HG02571 (cell line): ENCODE measurements at regions not wholly inside any gene's neighbourhood (a gene's known extent, or its start where the extent isn't known, plus 50 kb on each side); places are given as distances from the start of the nearest gene placed in this dataset.

Source experiments
- ATAC-seq: cut with Tn5 transposase; IDR thresholded peaks from one replicate; pipeline ENCODE4 v1.9.1; 2021; ENCODE audit warnings: mild to moderate bottlenecking, moderate library complexity; ENCODE audit not compliant: unreplicated experiment

- ATAC-seq = no peak
These were observed 306.3 kb upstream of the ANO3 start for GRCh38 chr11:26025676-26026075.

- no peak for ATAC-seq
These were observed 305.9 kb upstream of the ANO3 start for GRCh38 chr11:26026078-26026477.

DNA sequence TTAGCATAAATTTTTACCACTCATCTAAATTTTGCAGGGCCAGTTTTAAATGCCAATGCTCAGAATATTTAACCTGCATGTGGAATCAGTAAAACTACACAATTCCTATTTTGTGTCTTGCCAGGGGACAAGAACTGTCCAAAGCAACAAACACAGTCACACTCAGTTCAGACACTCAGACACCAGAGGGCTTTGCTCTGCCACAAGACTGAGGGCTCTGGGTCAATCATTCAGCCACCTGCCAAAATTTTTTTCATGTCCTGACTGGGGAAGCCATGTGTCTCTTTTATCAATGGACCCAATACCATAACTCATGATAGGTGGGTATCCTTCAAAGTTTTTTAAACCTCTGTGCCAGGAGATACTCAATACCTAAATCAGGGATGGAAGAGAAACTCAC lies 304.0 kb upstream of the ANO3 start:
- no peak for ATAC-seq

GRCh38 chr11:26028393-26028911 lies 303.5 kb upstream of the ANO3 start:
- no peak for ATAC-seq

DNA sequence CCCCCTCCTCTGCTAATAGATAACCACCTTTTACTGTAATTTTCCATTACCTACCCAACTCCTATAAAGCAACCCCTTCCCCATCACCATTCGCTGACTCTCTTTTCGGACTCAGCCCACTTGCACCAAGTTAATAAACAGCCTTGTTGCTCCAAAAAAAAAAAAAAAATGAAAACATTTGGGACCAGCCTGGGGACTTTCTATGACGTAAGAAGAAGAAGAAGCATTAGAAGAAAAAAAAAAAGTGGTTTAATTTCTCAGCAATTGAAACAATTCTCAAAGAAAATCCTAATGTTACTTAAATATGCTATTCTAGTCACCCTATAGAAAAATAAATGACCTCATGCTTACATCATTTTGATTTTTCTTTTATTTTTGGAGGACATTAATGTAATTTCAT lies 301.5 kb upstream of the ANO3 start:
- ATAC-seq = no peak

GRCh38 chr11:26032241-26032640 lies 299.7 kb upstream of the ANO3 start:
- ATAC-seq = no peak

- ATAC-seq = no peak
These were observed 296.2 kb upstream of the ANO3 start for GRCh38 chr11:26035696-26036095.

GRCh38 chr11:26037716-26038115 lies 294.2 kb upstream of the ANO3 start:
- no peak for ATAC-seq

DNA sequence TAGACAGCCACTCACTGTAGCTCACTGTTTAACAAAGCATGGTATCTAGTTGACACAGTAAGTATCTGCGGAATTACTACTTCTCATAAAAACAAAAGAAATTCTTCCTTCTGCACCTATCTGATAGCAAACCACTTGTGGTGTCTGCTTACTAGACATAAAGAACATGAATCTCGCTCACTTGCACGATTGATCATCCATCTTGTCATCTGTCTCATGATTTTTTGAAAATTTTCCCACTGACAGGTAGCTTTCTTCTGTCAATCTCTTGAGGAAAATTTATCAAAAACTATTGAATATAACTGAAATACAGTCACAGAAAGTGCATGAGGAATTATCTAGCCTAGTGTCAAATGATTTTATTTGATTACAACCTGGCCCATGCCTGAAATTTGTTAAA lies 291.6 kb upstream of the ANO3 start:
- no peak for ATAC-seq

DNA sequence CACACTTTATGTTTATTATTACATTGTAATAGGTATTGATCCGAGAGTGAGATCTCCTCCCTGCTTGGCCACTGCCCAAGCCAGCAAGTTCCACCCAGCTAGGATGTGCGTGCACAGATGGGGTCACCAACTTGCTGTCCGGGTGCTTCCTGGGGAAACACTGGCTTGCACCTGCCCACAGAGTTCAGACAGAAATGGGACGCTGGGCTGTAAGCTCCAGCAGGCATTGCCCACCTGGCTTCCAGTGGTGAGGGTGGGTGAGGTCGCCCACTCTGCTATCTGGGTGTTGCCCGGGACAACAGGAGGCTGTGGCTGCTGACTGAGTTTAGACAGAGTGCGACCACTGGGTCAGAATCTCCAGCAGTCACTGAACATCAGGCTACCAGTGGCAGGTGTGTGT lies 289.8 kb upstream of the ANO3 start:
- no peak for ATAC-seq

DNA sequence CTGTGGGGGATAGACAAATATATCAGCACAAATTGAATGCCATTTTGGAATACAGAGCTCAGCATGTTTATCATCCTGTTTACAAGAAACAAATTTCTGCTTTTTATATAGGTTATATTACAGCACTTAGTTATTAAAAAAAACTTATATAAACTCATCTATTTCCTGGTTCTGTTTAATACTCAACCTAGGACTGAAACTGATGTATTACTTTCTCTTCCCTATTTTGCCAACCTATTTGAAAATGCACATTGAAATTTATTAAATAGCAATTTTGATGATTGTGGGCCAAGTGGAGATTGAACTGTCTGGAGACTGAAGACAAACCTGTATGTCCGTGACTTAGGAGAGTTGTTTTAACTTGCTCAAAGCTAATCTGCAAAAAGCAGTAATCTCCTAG lies 288.3 kb upstream of the ANO3 start:
- ATAC-seq = no peak

- no peak for ATAC-seq
These were observed 287.5 kb upstream of the ANO3 start for GRCh38 chr11:26044389-26044788.

GRCh38 chr11:26045082-26045481 lies 286.8 kb upstream of the ANO3 start:
- ATAC-seq = no peak

- no peak for ATAC-seq
These were observed 283.7 kb upstream of the ANO3 start for GRCh38 chr11:26048271-26048670.

- no peak for ATAC-seq
These were observed 278.0 kb upstream of the ANO3 start for GRCh38 chr11:26053966-26054365.

DNA sequence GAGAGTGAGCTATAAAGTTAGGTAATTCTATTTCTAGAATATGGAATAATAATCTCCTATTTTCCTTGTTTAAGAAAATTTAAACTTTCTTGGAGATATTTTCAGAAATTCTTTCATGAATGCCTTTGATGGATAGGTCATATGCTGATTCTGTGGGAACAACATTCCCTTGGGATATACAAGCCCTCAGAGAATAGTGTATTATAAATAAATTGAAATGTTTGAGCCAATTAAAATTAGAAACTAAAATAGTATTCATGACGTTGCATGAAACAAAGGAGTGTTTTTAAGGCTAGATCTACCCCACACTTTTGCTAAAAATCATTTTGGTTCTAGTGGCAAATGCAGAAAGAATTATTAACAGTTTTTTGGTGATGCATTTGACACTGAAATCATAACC lies 269.3 kb upstream of the ANO3 start:
- ATAC-seq = no peak

- no peak for ATAC-seq
These were observed 268.0 kb upstream of the ANO3 start for GRCh38 chr11:26063915-26064314.

GRCh38 chr11:26065944-26066343 lies 266.0 kb upstream of the ANO3 start:
- no peak for ATAC-seq

GRCh38 chr11:26070714-26071380 lies 261.1 kb upstream of the ANO3 start:
- no peak for ATAC-seq

- ATAC-seq = no peak
These were observed 259.2 kb upstream of the ANO3 start for GRCh38 chr11:26072614-26073153.

DNA sequence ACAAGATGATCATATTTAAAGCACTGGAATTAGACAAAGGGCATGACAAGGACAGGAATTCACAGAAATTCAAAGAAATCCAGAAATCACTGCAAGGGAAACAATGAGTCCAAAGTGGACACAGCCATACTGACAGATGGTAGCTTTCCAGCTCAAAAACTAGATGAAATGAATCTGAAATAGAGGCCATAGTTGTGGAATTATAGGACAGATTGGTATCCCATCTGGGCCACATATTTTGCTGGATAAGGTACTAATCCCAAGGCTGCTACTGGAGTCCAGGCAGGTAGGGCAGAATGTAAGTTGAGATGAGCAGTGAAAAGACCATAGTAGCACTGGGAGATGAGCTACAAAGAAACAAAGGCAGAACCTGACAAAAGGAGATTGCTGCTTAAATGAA lies 258.3 kb upstream of the ANO3 start:
- no peak for ATAC-seq

DNA sequence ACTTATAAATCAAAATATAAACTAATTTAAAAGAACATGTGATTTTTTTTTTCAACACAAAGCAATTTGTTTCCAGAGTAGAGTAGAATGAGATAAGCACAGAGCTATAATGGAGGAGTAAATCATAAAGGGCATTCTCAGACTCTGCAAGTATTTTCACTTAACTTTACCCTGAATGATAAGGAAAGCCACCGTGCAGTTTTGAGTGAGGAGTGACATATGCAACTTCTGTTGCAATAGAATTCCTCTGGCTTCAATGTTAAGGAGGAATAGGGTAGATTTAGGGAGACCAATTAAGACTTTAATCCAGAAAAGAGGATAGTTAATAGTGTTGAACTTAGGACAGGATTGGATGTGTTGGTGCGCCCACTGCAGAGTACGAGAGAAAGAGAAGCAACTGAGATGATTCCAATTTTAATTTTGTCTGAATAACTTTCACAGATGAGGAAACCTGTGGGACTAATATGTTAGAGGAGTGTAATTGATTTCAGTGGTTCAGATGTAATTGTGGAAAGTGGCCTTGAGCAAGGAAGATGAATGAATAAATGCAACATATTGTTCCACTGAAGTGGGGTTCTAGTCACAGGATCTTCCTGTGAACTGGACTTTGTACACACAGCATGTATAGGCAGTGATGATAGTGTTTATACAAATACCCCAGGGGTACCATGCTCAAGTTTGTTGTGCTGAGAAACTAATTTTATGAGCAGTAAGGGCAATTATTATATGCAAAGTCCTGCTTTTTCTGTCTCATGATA lies 255.5 kb upstream of the ANO3 start:
- no peak for ATAC-seq
